ENCODE measurements at regions not wholly inside any gene's neighbourhood (a gene's known extent, or its start where the extent isn't known, plus 50 kb on each side); places are given as distances from the start of the nearest gene placed in this dataset.

- DNase-seq (ENCODE audit: low read depth): no peak
Measured at GRCh38 chr10:3986493-3987142, 201.6 kb upstream of the KLF6 start.

GRCh38 chr10:3982746-3983442, 197.9 kb upstream of the KLF6 start:
- DNase-seq (ENCODE audit: low read depth): no peak

GRCh38 chr10:3981300-3981699, 196.3 kb upstream of the KLF6 start:
- no peak for DNase-seq (ENCODE audit: low read depth)

GRCh38 chr10:3980660-3981059, 195.7 kb upstream of the KLF6 start:
- no peak for DNase-seq (ENCODE audit: low read depth)

- no peak for DNase-seq (ENCODE audit: low read depth)
Measured at GRCh38 chr10:3980144-3980543, 195.1 kb upstream of the KLF6 start.

- no peak for DNase-seq (ENCODE audit: low read depth)
Measured at GRCh38 chr10:3978761-3979160, 193.8 kb upstream of the KLF6 start.

- DNase-seq (ENCODE audit: low read depth): no peak
Measured at GRCh38 chr10:3978174-3978573, 193.2 kb upstream of the KLF6 start.

GRCh38 chr10:3977761-3978160, 192.8 kb upstream of the KLF6 start:
- no peak for DNase-seq (ENCODE audit: low read depth)

GRCh38 chr10:3976718-3977117, 191.7 kb upstream of the KLF6 start:
- no peak for DNase-seq (ENCODE audit: low read depth)

- DNase-seq (ENCODE audit: low read depth): no peak
Measured at GRCh38 chr10:3976171-3976570, 191.2 kb upstream of the KLF6 start.

GRCh38 chr10:3975016-3975415, 190.0 kb upstream of the KLF6 start:
- DNase-seq (ENCODE audit: low read depth): no peak

GRCh38 chr10:3972460-3973301, 187.7 kb upstream of the KLF6 start:
- no peak for DNase-seq (ENCODE audit: low read depth)

- no peak for DNase-seq (ENCODE audit: low read depth)
Measured at GRCh38 chr10:3971713-3972112, 186.7 kb upstream of the KLF6 start.

GRCh38 chr10:3969876-3970666, 185.1 kb upstream of the KLF6 start:
- no peak for DNase-seq (ENCODE audit: low read depth)

- no peak for DNase-seq (ENCODE audit: low read depth)
Measured at GRCh38 chr10:3968727-3969126, 183.7 kb upstream of the KLF6 start.

GRCh38 chr10:3964516-3964915, 179.5 kb upstream of the KLF6 start:
- DNase-seq (ENCODE audit: low read depth): no peak

GRCh38 chr10:3963191-3963673, 178.2 kb upstream of the KLF6 start:
- DNase-seq (ENCODE audit: low read depth): no peak

GRCh38 chr10:3961082-3961481, 176.1 kb upstream of the KLF6 start:
- DNase-seq (ENCODE audit: low read depth): peak; percentile 57

GRCh38 chr10:3960496-3960895, 175.5 kb upstream of the KLF6 start:
- DNase-seq (ENCODE audit: low read depth): no peak

GRCh38 chr10:3959370-3960325, 174.6 kb upstream of the KLF6 start:
- DNase-seq (ENCODE audit: low read depth): no peak

GRCh38 chr10:3958472-3958996, 173.5 kb upstream of the KLF6 start:
- DNase-seq (ENCODE audit: low read depth): no peak

All from activated gamma-delta T cell treated with anti-CD3 and anti-CD28 coated beads, Interleukin-2, amount 50 U/mL, for 16 hours (primary cell).